SK-N-SH treated with all-trans-retinoic acid at 6 μM for 48 hours (cell line): ENCODE measurements at regions not wholly inside any gene's neighbourhood (a gene's known extent, or its start where the extent isn't known, plus 50 kb on each side); places are given as distances from the start of the nearest gene placed in this dataset.

Experiments used
- ARNTL ChIP-seq: fragments of 450-650 bp; formaldehyde crosslinking; IDR thresholded peaks from 2 replicates; pipeline ENCODE4 v1.5.0; 2020; ENCODE audit warnings: low read depth, mild to moderate bottlenecking, moderate library complexity, borderline replicate concordance
- PPARA ChIP-seq: fragments of 250-450 bp; sonication (Bioruptor Pico); IDR thresholded peaks from 2 replicates; pipeline ENCODE4 v1.5.0; 2020; ENCODE audit warnings: mild to moderate bottlenecking, borderline replicate concordance
- ZFP3 ChIP-seq: fragments of 250-450 bp; sonication (Bioruptor Pico); IDR thresholded peaks from 2 replicates; pipeline ENCODE4 v1.5.0; 2020; ENCODE audit warnings: mild to moderate bottlenecking, moderate library complexity
- ZFP30 ChIP-seq: fragments of 450-650 bp; formaldehyde crosslinking; IDR thresholded peaks from 2 replicates; pipeline ENCODE4 v1.5.0; 2022; ENCODE audit warnings: mild to moderate bottlenecking, moderate library complexity
- ZNF565 ChIP-seq: fragments of 450-650 bp; formaldehyde crosslinking; conservative IDR thresholded peaks from 2 replicates; pipeline ENCODE4 v1.5.0; 2020; ENCODE audit warnings: low read depth, mild to moderate bottlenecking, moderate library complexity
- ZNF70 ChIP-seq: fragments of 450-650 bp; formaldehyde crosslinking; IDR thresholded peaks from 2 replicates; pipeline ENCODE4 v1.5.0; 2020; ENCODE audit warnings: mild to moderate bottlenecking, moderate library complexity
- TF ChIP-seq, protein P1 (sequence below): fragments of 250-450 bp; sonication (Bioruptor Pico); IDR thresholded peaks from 2 replicates; pipeline ENCODE4 v1.5.1; 2020; ENCODE audit warnings: low read depth, mild to moderate bottlenecking, moderate library complexity
- TF ChIP-seq, protein P2 (sequence below): fragments of 250-450 bp; sonication (Bioruptor Pico); IDR thresholded peaks from 2 replicates; pipeline ENCODE4 v1.8.0; 2021; ENCODE audit warnings: low read depth, mild to moderate bottlenecking, moderate library complexity, borderline replicate concordance
- TF ChIP-seq, protein P3 (sequence below): fragments of 250-450 bp; sonication (Bioruptor Pico); IDR thresholded peaks from 2 replicates; pipeline ENCODE4 v1.8.0; 2020; ENCODE audit warnings: mild to moderate bottlenecking, moderate library complexity, borderline replicate concordance

DNA sequence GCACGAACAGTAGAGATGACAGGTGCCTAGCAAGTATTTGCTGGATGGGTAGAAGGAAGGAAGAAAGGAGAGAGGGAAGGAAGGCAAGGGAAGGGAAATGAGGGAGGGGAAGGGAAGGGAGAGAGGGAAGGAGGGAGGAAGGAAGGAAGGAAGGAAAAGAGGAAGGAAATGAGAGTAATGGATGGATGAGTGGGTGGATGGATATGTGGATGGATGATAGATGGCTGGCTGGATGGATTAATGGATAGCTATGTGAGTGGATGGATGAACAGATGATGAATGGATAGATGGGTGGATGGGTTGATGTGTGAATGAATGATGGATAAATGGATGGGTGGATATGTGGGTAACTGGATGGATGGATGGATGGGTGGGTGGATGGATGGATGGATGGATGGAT lies 125.9 kb upstream of the FGF3 start:
- TF ChIP-seq ZFP30 (CRISPR knock-in tag): no peak
- TF ChIP-seq ZNF70 (CRISPR knock-in tag): no peak
- TF ChIP-seq, protein P1, sequence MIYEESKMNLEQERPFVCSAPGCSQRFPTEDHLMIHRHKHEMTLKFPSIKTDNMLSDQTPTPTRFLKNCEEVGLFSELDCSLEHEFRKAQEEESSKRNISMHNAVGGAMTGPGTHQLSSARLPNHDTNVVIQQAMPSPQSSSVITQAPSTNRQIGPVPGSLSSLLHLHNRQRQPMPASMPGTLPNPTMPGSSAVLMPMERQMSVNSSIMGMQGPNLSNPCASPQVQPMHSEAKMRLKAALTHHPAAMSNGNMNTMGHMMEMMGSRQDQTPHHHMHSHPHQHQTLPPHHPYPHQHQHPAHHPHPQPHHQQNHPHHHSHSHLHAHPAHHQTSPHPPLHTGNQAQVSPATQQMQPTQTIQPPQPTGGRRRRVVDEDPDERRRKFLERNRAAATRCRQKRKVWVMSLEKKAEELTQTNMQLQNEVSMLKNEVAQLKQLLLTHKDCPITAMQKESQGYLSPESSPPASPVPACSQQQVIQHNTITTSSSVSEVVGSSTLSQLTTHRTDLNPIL (CRISPR knock-in tag): no peak
- no peak for TF ChIP-seq ZNF565 (CRISPR knock-in tag)
- TF ChIP-seq, protein P2, sequence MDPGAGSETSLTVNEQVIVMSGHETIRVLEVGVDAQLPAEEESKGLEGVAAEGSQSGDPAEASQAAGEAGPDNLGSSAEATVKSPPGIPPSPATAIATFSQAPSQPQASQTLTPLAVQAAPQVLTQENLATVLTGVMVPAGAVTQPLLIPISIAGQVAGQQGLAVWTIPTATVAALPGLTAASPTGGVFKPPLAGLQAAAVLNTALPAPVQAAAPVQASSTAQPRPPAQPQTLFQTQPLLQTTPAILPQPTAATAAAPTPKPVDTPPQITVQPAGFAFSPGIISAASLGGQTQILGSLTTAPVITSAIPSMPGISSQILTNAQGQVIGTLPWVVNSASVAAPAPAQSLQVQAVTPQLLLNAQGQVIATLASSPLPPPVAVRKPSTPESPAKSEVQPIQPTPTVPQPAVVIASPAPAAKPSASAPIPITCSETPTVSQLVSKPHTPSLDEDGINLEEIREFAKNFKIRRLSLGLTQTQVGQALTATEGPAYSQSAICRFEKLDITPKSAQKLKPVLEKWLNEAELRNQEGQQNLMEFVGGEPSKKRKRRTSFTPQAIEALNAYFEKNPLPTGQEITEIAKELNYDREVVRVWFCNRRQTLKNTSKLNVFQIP (CRISPR knock-in tag): no peak
- TF ChIP-seq ZFP3 (CRISPR knock-in tag): no peak
- TF ChIP-seq, protein P3, sequence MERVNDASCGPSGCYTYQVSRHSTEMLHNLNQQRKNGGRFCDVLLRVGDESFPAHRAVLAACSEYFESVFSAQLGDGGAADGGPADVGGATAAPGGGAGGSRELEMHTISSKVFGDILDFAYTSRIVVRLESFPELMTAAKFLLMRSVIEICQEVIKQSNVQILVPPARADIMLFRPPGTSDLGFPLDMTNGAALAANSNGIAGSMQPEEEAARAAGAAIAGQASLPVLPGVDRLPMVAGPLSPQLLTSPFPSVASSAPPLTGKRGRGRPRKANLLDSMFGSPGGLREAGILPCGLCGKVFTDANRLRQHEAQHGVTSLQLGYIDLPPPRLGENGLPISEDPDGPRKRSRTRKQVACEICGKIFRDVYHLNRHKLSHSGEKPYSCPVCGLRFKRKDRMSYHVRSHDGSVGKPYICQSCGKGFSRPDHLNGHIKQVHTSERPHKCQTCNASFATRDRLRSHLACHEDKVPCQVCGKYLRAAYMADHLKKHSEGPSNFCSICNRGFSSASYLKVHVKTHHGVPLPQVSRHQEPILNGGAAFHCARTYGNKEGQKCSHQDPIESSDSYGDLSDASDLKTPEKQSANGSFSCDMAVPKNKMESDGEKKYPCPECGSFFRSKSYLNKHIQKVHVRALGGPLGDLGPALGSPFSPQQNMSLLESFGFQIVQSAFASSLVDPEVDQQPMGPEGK (CRISPR knock-in tag): no peak
- TF ChIP-seq ARNTL (CRISPR knock-in tag): no peak
- no peak for TF ChIP-seq PPARA
